NT2/D1 (cell line): ENCODE measurements at regions not wholly inside any gene's neighbourhood (a gene's known extent, or its start where the extent isn't known, plus 50 kb on each side); places are given as distances from the start of the nearest gene placed in this dataset.

ENCODE experiments used
- YY1 ChIP-seq: IDR thresholded peaks from 2 replicates; pipeline ENCODE4 v1.6.1; 2011; ENCODE audit not compliant: insufficient read length, insufficient read depth
- ZNF274 ChIP-seq: IDR thresholded peaks from 2 replicates; pipeline ENCODE4 v1.6.1; 2011; ENCODE audit warnings: mild to moderate bottlenecking, low read depth, low read length

DNA sequence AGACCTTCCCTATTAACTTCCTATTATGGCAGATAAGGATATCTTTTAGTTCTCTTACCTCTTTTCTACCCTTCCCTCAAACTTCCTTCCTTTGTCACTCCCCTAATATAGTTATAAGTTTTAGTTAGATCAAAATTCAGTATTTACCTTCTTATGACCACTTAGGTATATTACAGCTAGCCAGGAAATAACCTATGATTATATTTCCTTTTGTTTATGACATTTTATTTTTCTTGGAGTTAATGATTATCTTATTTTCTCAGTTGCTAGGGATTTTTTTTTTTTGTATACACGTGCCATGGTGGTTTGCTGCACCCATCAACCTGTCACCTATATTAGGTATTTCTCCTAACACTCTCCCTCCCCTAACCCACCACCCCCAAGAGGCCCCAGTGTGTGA is 88.2 kb upstream of the ZBED5 start:
- TF ChIP-seq YY1: no peak
- no peak for TF ChIP-seq ZNF274
